Hematopoietic multipotent progenitor cell treated with erythropoietin and hydrocortisone succinate and interleukin-3 and kit ligand, for 4 days (in vitro differentiated cells): ENCODE measurements at regions not wholly inside any gene's neighbourhood (a gene's known extent, or its start where the extent isn't known, plus 50 kb on each side); places are given as distances from the start of the nearest gene placed in this dataset.

ENCODE experiments used
- DNase-seq: peaks from one replicate; pipeline ENCODE4 v3.0.0-alpha.2; 2015

DNA sequence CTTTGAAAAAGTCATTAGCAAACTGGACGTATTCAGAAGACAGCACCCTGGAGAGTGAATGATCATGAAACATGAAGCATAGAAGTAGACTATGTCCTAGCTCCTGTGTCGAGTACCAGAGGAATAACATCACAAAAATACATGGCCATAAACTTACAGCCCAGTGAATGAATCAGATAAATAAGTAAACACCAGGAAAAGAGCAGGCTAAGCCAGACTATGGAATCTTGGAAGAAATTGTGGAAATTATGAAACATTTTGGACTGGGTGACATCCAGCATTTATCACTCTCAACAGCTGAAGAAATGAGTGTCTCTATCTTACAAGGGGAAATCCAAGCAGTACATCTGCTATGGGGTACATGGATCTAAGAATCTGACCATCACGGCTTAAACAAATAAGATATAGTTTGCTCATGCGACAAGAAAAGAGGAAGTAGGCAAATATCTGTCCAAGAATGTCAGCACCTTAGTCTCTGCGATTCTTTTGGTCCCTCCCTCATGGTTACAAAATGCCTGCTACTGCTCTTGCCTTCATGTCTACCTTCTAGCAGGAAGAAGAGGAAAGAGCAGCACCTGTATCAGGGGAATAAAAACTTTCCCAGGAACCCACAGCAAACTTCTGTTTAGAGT is 481.5 kb downstream of the BCOR start:
- DNase-seq: peak; percentile 59

DNA sequence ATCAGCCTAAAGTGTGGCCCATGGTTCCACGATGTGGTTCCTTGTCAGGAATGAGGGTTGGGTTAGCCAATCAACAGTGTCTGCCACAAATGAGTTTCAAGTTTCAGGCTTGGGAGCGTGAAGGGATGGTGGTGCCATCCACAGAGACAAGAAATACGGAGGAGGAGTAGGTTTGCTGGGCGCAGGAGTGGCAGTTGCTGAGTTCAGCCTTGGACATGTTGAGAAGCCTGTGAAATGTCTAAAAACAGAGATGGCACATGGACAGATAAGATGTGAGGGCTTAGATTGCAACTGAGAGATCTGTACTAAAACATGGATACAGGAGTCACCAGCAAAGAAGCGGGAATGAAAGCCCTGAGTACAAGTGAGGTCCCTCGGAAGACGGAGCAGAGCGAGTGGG is 481.0 kb downstream of the BCOR start:
- DNase-seq: no peak

GRCh38 chrX:39618178-39618577 is 479.6 kb downstream of the BCOR start:
- DNase-seq: no peak

DNA sequence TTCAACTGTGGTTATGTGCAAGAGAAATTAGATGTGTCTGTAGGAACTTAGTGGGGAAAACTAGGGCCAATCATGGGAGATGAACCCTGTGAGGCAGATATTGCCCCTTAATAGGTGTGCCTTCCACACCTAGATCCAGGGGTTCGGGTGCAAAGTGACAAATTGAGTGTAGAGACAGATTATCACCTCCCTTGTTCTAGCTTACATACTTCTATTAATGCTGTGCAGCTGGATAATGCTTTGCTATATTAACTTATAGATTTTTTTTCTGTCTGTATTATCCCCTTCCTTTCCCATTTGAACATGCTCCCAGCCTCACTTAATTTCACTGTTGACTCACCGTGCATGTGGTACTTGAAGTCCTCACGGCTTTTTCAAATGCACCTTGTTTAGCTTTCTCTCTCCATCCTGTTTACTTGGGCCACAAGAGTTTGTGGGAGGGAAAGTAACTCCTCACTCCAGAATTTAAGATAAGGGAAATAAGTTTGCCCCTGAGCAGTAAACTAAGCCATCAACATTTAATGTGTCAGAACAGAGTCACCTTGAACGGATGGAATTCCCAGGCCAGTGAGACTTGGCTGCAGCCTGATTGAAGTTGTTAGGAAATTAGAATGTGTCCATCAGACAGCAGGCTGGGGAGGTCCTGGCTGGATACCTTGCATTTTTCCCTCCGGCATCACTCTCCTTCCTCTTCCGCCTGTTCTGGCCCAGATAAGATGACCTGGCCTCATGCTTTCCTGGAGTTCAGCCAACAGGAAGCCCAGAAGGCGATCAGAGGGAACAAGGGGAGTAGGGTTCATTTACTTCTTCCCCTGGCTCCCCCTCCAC is 478.4 kb downstream of the BCOR start:
- peak; percentile 77 for DNase-seq

DNA sequence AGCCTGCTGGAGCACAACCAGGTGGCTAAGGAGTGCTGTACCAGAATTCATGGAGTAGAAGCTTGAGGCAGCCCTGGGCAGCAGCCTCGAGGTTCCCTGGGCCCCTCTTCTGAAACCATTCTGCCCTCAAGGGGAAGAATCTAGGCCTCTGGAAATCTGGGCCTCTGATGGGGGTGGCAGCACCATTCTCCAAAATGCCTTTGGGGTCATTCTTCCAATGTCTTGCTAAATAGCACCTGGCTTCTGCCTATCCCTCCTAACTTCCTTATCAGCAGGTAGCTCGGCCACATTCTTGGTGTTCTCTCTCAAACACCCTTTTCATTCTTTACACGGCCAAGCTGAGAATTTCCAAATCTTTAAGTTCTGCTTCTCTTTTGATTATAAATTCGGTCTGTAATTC is 473.6 kb downstream of the BCOR start:
- no peak for DNase-seq

GRCh38 chrX:39625810-39626209 is 471.9 kb downstream of the BCOR start:
- DNase-seq: no peak

GRCh38 chrX:39626749-39627148 is 471.0 kb downstream of the BCOR start:
- DNase-seq: no peak

- DNase-seq: peak; percentile 41
Observed at GRCh38 chrX:39627257-39627656, 470.5 kb downstream of the BCOR start.

DNA sequence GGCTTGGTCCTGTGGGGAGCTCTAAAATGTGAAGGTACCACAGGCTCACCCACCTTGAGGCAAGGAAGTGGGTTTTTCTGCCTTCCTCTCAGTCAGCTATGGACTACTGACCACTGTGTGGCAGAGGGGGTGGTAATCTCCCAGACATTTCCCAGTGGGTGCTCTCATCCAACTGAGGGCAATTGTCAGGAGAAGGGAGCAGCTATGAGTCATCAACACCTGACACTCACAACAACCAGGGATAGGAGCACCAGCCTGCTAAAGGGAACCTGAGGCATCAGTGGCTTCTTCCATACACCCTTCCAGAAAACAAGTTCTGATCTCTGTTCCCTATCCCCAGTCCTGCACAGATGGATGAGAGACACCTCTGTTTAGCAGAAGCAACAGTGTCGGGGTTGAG is 468.8 kb downstream of the BCOR start:
- no peak for DNase-seq

DNA sequence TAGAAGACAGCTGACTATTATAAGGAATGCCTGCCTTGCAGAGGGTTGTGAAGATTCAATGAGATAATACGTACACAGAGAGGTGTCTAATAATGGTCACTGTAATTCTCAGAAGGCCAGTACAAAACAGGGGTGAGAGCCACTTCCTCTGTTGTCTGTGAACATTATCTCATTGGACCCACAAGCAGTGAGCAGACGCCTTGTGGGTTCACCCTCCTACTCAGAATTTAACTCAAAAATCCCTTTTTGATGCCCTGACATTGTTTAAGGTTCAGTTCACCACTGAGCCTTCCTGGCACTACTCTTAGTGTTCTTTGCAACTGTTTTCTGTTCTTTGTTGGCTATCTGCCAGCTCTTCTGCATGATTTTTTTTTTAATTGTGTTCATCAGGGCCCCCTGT is 467.4 kb downstream of the BCOR start:
- peak; percentile 38 for DNase-seq

- DNase-seq: no peak
Observed at GRCh38 chrX:39631276-39632229, 466.2 kb downstream of the BCOR start.

- DNase-seq: peak; percentile 91
Observed at GRCh38 chrX:39633293-39633692, 464.5 kb downstream of the BCOR start.

GRCh38 chrX:39636481-39636880 is 461.3 kb downstream of the BCOR start:
- no peak for DNase-seq

- DNase-seq: no peak
Observed at GRCh38 chrX:39638526-39638925, 459.2 kb downstream of the BCOR start.

DNA sequence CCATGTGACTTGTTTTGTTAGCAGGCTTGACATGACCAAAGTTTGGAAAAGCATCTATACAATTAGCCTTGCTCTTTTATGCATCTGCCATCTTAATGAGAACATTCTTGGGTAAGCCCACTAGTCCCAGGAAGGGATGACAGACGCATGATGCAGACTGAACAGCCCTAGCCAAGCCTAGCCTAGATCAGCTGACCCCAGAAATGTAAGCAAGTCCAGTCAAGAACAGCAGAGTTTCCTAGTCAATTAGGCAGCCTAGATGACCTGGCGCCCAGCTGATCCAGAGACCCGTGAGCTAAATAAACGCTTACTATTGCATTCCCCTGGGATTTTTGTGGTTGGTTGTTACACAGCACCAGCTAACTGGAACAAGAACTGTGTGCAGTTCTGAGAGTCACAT is 457.9 kb downstream of the BCOR start:
- no peak for DNase-seq

- no peak for DNase-seq
Observed at GRCh38 chrX:39640866-39641265, 456.9 kb downstream of the BCOR start.

GRCh38 chrX:39642071-39642470 is 455.7 kb downstream of the BCOR start:
- DNase-seq: no peak

DNA sequence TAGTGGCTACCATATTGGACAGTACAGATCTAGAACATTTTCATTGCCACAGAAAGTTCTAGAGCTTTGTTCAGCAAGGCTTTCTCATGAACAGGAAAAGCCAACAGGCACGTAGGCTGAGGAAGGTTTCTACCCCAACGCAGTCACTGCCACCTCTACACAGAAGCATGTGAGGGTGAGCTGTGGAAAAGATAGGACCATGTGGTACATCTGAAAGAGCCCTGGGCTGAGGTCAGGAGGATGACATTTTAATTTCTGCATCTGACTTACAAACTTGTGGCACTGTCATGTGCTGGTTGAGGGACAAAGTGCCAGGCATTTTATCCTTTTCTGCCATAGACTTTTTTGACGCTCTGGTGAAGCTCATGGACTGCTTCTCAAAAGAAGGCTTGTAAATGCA is 454.2 kb downstream of the BCOR start:
- DNase-seq: no peak

- DNase-seq: peak; percentile 13
Observed at GRCh38 chrX:39645178-39645895, 452.4 kb downstream of the BCOR start.

GRCh38 chrX:39648548-39649254 is 449.1 kb downstream of the BCOR start:
- DNase-seq: no peak

DNA sequence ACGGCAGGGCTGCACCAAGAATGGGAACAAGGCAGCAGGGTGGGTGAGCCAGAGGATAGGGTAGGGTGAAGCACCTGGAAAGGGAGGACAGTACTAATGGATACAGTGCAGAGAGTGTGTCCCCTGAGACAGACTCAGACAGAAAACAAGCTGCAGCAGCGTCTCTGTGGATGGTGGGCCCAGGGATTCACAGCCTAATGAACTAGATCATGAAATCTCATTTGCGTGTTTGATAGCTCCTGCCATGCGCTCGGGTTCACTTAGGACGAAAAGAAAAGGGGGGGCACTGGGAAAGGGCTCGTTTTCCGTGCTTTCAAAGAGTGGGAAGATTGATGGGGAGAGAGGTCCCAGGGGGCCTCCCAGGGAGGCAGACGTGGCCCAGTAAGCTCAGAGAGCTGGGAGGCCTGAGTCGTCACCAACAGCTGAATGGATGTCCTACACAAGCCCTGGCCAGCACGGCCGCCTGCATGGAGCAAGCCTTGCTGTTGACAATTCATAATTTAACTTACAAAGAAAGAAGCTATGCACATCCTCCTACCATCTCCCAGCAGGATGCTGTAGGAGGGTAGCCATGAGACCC is 446.9 kb downstream of the BCOR start:
- no peak for DNase-seq

DNA sequence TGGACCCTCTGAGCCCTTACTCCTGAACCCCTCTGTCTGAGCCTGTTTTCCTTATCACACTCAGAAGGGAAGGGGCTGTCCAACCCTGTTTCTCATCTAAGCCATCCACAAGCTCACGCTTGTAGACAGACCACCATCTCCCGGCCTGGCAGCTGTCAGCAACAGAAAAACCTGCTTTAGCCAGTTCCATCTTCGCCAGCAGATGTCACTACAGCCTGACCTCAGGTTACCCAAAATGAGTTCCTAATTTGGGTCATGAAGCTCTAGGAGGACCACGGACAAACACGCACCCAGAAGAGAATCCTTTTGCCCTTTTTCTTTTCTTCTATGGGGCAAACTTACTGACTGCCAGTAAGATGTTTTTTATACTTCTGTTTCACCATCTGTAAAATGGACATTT is 445.4 kb downstream of the BCOR start:
- peak; percentile 65 for DNase-seq
